Nephron (organoid): ENCODE measurements at regions not wholly inside any gene's neighbourhood (a gene's known extent, or its start where the extent isn't known, plus 50 kb on each side); places are given as distances from the start of the nearest gene placed in this dataset.

ENCODE experiments used
- H3K27ac Mint-ChIP-seq, 3 experiments: 2 replicates each; pipeline ENCODE4 v1.8.0; 2020; ENCODE audit warnings: mixed read lengths in 3 of 3, mild to moderate bottlenecking in 2 of 3, moderate library complexity in 1 of 3
- H3K27me3 Mint-ChIP-seq: 2 replicates; pipeline ENCODE4 v1.8.0; 2021; ENCODE audit warnings: low read depth, mild to moderate bottlenecking, moderate library complexity, mixed read lengths
- H3K36me3 Mint-ChIP-seq: 2 replicates; pipeline ENCODE4 v1.8.0; 2020; ENCODE audit warnings: low read depth, mixed read lengths
- H3K4me1 Mint-ChIP-seq: 2 replicates; pipeline ENCODE4 v1.8.0; 2020; ENCODE audit warnings: mixed read lengths
- H3K4me3 Mint-ChIP-seq, 3 experiments: 2 replicates each; pipeline ENCODE4 v1.8.0; 2020; ENCODE audit warnings: mild to moderate bottlenecking in 3 of 3, mixed read lengths in 3 of 3, moderate library complexity in 2 of 3
- H3K9me3 Mint-ChIP-seq: 2 replicates; pipeline ENCODE4 v1.8.0; 2020; ENCODE audit warnings: mixed read lengths
- TF ChIP-seq, protein P1 (sequence below), 3 experiments: fragments of 200-600 bp; sonication (generic); IDR thresholded peaks; one replicate each; pipeline ENCODE4 v1.5.0; 2021; ENCODE audit warnings: antibody characterized with exemption in 3 of 3; ENCODE audit not compliant: unreplicated experiment in 3 of 3

DNA sequence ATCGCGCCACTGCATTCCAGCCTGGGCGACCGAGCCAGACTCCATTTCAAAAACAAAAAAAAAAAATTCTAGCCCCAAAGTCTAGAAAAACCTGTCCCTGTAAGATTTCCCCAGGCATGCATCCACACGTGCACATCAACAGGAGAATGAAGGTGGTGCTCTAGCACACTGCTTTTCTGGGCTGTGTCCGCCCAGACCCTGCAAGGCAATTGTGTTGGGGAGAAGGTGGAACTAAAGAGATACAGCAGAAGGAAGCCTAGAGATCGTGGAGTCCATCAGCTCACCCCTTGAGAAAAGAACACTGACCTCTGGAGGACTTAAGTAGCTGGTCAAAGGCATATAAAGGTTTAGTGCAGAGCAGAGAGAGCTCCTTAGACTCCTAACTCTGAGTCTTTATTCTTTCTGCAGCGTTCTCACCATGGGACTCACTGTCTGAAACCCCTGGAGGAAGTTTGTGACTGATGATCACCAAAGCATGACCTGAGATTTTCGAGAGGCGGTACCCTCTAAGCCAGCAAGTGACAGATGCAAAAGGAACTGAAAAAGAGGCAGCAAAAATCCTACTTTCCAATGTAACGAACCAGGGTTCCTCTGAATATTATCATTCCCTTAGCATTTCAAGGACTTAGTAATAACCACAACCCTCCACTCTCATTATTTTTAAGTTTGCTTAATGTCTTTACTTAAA lies 179.8 kb downstream of the MEX3B start:
- Mint-ChIP-seq H3K9me3 (peaks cover 13% of the 10 kb centered on the region), H3K4me1 (no peaks in the 10 kb centered on the region), H3K27me3 (no peaks in the 10 kb centered on the region), H3K36me3 (peaks cover 29% of the 10 kb centered on the region), H3K4me3 (no peak overlapping the region), H3K27ac (no peak overlapping the region)
- TF ChIP-seq, protein P1, sequence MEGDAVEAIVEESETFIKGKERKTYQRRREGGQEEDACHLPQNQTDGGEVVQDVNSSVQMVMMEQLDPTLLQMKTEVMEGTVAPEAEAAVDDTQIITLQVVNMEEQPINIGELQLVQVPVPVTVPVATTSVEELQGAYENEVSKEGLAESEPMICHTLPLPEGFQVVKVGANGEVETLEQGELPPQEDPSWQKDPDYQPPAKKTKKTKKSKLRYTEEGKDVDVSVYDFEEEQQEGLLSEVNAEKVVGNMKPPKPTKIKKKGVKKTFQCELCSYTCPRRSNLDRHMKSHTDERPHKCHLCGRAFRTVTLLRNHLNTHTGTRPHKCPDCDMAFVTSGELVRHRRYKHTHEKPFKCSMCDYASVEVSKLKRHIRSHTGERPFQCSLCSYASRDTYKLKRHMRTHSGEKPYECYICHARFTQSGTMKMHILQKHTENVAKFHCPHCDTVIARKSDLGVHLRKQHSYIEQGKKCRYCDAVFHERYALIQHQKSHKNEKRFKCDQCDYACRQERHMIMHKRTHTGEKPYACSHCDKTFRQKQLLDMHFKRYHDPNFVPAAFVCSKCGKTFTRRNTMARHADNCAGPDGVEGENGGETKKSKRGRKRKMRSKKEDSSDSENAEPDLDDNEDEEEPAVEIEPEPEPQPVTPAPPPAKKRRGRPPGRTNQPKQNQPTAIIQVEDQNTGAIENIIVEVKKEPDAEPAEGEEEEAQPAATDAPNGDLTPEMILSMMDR (IDR thresholded peaks at IDR 0.05; ENCODE audit: unreplicated experiment in 3 of 3), result no peak

DNA sequence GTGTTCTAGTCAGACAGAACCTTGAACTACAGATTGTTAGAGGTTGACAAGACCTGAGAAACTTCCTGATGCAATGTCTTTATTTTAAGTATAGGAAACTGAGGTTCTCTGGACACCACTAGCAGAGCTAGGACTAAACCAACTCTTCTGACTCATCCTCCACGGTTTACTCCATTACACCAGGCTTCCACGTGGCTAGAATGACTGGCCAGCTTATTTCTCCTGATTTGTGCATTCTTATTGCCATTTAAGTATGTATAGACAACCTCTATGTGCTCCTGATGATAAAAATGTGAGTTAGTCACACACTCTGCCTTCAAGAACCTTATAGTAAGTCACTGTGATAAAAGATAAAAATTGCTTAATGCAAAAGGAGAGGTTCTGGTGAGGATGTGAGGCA lies 182.7 kb downstream of the MEX3B start:
- H3K4me1 Mint-ChIP-seq, result peaks cover 11% of the 10 kb centered on the region
- H3K36me3 Mint-ChIP-seq, result peaks cover 24% of the 10 kb centered on the region
- H3K9me3 Mint-ChIP-seq, result peaks cover 6% of the 10 kb centered on the region
- H3K27ac Mint-ChIP-seq, result no peak overlapping the region
- no peak overlapping the region for H3K4me3 Mint-ChIP-seq
- TF ChIP-seq, protein P1 (IDR thresholded peaks at IDR 0.05; ENCODE audit: unreplicated experiment in 3 of 3), result no peak
- H3K27me3 Mint-ChIP-seq, result no peaks in the 10 kb centered on the region

DNA sequence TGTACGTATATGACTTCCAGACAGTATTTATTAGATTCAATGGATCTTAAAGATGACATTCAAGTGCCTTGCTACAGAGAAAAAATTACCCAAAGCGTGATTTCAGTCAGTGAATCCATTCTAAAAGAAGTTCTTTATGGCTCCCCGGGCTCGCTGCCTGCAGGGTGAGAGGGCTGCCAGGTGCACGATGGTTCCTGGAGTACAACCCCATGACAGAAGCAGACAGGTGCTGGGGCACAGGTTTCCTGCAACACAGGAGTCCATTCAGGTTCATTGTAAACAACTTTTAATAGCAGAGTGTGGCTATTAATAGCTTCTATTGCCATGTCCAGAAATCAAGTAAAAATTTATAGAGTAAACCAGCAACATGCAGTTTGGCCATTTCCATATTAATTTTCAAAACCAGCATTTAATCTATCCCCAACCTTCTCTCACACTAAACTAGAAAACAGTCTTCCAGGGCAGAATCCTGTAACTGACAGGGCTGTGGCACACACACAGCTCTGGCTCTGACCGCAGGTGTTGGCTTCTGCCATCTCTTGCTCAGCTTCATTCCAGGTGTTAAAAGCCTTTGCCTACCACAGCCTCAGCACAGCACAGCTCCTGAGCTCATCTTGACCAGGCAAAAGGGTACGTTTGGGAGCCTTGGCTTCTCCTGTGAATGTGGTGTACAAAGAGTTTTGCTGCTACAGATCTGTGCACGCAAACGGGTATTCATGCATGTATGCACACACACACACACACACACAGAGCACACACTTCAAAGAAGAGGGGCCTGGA lies 185.9 kb downstream of the MEX3B start:
- peaks cover 32% of the 10 kb centered on the region for H3K36me3 Mint-ChIP-seq
- TF ChIP-seq, protein P1 (IDR thresholded peaks at IDR 0.05; ENCODE audit: unreplicated experiment in 3 of 3), result no peak
- no peaks in the 10 kb centered on the region for H3K27me3 Mint-ChIP-seq
- no peak overlapping the region for H3K4me3 Mint-ChIP-seq
- peaks cover 30% of the 10 kb centered on the region for H3K4me1 Mint-ChIP-seq
- peak overlapping the region in 1 of 3 experiments; percentile 51 for H3K27ac Mint-ChIP-seq
- peaks cover 6% of the 10 kb centered on the region for H3K9me3 Mint-ChIP-seq

DNA sequence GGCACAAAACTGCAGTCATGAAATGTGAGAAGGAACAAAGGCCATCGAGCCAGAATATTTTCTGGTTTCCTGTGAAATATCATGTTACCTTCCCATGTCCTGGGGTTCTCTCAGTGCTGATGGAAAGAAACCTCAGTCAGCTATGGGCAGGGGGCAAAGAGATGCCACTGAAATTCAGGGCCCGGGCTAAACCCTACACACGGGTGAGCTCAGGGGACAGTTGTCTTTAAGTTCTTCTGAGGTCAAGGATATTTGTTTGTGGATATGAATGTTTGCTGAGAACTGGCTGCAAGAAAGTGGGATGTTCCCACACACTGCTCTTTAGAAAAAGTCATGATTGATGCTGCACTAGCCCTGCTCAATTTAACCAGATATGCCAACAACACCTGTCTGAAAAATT lies 187.2 kb downstream of the MEX3B start:
- peaks cover 30% of the 10 kb centered on the region for H3K4me1 Mint-ChIP-seq
- TF ChIP-seq, protein P1 (IDR thresholded peaks at IDR 0.05; ENCODE audit: unreplicated experiment in 3 of 3), result no peak
- no peaks in the 10 kb centered on the region for H3K27me3 Mint-ChIP-seq
- H3K27ac Mint-ChIP-seq, result peak overlapping the region in 2 of 3 experiments; percentile 32 to 39
- peaks cover 24% of the 10 kb centered on the region for H3K36me3 Mint-ChIP-seq
- H3K9me3 Mint-ChIP-seq, result no peaks in the 10 kb centered on the region
- no peak overlapping the region for H3K4me3 Mint-ChIP-seq

DNA sequence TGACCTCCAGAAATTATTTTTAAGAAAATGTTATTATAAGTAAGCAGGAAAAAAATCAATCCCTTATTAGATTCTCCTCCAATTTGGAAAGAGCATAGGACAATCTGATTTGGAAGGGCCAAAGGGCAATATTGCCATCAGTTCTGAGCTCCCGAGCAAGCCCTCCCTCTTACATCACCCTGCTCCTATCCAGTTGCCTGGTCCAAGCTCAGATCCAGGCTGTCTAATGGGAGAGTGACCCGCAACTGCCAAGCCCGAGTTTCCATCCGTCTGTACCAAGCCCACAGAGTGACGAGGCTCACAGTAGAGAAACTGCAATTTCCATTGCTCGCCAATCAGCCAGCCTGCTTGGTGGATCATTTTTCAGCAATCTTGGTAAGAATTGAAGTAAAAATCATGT lies 187.7 kb downstream of the MEX3B start:
- no peaks in the 10 kb centered on the region for H3K9me3 Mint-ChIP-seq
- peaks cover 19% of the 10 kb centered on the region for H3K36me3 Mint-ChIP-seq
- TF ChIP-seq, protein P1 (IDR thresholded peaks at IDR 0.05; ENCODE audit: unreplicated experiment in 3 of 3), result no peak
- peaks cover 32% of the 10 kb centered on the region for H3K4me1 Mint-ChIP-seq
- H3K27me3 Mint-ChIP-seq, result no peaks in the 10 kb centered on the region
- H3K27ac Mint-ChIP-seq, result no peak overlapping the region
- H3K4me3 Mint-ChIP-seq, result no peak overlapping the region
